Embryonic facial prominence (tissue), 1 donor: ENCODE measurements at regions not wholly inside any gene's neighbourhood (a gene's known extent, or its start where the extent isn't known, plus 50 kb on each side); places are given as distances from the start of the nearest gene placed in this dataset.
"Not testable (repeated sequence)": the region's sequence is repeated elsewhere in the genome, so short reads cannot be mapped to it uniquely, and the experiment has no call there.

Experiments
- DNase-seq: peaks from one replicate; pipeline ENCODE4 v3.0.0-alpha.2; 2016; ENCODE audit errors: extremely low spot score

DNA sequence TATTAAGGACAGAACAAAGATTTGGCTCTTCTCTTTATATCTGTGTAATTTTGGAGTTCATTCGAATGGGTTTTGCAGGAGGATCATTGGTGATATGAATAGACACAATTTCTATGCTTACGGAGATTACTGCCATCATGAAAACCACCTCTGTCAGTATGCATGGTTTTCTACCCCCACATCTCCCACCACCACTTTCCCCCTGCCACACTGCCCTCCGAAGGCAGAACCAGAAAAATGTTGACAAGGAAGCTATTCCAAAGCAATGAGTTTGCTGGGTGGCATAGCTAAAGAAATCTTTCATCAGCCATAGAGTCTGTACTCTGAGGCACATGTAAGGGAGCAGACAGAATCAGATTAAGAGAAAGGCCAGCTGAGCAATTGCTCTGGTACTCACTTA lies 567.3 kb upstream of the ACTRT1 start:
- DNase-seq: no peak

DNA sequence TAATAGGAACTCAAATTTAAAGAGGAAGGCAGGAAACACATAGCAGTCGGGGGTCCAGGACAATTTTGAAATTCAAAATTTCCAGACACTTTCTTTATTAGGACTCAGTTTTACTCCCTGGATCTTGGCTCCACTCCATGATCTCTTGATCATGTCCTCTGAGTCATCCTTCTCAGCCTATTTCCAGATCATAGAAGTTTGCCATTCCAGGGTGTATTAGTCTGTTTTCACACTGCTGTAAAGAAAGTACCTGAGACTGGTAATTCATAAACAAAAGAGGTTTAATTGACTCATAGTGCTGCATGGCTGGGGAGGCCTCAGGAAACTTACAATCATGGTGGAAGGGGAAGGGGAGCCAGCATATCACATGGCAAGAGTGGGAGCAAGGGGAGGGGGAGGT lies 564.7 kb upstream of the ACTRT1 start:
- no peak for DNase-seq

DNA sequence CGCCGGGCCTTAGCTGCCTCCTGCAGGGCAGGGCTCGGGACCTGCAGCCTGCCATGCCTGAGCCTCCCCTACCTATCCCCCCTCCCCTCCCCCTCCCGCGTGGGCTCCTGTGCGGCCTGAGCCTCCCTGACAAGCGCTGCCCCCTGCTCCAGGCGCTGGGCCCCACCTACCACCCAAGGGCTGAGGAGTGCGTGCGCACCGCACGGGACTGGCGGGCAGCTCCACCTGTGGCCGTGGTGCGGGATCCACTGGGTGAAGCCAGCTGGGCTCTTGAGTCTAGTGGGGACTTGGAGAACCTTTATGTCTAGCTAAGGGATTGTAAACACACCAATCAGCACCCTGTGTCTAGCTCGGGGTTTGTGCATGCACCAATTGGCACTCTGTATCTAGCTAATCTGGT lies 554.6 kb upstream of the ACTRT1 start:
- DNase-seq: not testable (repeated sequence)

- not testable (repeated sequence) for DNase-seq
These were observed 554.2 kb upstream of the ACTRT1 start for GRCh38 chrX:128606357-128606756.

- DNase-seq: no peak
These were observed 549.5 kb upstream of the ACTRT1 start for GRCh38 chrX:128601706-128602105.

DNA sequence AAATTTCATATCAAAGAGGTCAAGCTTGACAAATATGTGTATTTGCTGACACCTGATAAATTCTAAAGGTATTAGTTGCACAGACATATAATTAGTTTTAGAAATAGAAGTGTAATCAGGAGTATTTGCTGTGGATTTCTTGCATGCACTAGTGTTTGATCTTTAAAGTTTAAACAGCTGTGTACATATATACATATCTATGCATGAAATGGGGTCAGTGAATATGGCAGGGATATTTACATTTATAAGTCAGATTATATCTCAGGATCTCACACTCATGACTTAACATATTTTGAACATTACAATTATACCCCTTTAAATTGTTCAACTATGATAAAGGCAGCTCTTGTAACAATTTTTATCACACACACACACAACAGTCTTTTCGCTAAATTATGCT lies 547.4 kb upstream of the ACTRT1 start:
- no peak for DNase-seq

DNA sequence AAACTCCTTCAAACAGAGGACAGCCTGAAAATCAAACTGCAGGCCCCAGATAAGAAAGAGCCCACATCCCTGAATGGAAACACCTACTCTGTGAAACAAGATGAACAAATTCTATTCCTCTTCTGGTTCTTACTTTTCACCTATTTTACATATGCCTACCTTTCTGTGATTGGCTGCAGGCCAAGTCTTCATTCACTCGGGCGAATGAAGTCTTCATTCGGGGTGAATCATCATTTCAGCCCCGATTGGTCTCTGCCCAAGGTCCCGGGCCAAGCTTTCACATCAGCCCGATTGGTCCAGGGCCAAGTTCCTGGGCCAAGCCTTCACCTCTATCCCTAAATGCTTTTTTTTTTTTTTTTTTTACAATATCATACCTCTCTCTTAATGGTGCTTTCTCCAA lies 529.8 kb upstream of the ACTRT1 start:
- DNase-seq: no peak

DNA sequence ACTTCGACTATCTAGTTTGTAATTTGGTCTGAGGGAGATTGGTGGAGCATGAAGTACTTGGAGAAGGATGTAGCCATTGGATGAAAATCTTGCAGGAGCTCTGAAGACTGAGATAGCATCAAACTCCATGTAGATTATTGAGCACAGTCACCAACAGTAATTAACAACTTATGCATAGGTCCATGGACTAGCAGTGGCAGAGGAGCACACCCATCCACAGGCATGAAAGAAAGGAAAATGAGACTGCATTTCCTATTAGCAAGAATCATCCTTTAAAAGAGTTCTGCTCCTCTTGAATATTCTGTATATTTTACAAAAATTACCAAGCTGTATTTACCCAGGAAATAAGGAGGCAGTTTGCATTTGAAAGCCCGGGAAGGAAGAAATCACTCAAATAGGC lies 529.4 kb upstream of the ACTRT1 start:
- DNase-seq: no peak

- no peak for DNase-seq
These were observed 490.9 kb upstream of the ACTRT1 start for GRCh38 chrX:128543114-128543513.

- DNase-seq: no peak
These were observed 466.3 kb upstream of the ACTRT1 start for GRCh38 chrX:128518508-128518907.

DNA sequence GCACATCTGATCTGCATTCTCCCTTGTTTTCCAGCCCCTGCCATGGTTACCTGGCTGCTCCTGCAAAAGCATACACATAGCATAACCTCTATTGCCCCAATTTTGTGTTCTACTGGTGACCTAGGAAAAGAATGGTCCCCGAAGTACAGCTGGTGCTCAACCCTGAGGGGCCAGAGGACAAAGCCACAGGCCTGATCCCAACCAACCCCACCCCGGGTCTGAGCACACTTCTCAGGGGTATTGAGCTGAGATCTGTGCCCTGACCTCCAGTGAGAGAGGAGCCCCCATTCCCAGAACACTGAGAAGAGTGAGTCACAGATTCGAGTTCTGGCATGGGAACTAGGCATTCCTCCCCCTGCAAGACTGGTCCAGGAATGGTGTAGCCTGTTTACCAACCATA lies 465.5 kb upstream of the ACTRT1 start:
- no peak for DNase-seq

DNA sequence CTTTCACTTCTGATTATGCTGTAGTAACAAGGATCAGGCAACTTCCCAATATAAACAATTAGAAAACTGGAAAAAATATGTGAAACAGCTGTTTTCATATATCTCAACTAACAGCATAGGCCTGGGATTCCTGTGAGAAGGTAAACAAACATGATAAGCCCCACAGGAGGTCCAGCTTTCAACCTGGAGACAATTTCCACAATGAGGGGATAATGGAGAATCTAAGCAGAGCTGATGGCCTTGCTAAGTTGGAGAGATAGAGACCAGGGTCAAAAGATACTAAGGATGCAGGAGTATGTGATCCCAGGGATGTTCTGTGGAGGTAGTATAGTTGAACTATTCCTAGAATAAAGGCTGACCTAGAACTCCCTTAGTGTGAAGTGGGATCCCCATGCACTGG lies 452.3 kb upstream of the ACTRT1 start:
- no peak for DNase-seq

DNA sequence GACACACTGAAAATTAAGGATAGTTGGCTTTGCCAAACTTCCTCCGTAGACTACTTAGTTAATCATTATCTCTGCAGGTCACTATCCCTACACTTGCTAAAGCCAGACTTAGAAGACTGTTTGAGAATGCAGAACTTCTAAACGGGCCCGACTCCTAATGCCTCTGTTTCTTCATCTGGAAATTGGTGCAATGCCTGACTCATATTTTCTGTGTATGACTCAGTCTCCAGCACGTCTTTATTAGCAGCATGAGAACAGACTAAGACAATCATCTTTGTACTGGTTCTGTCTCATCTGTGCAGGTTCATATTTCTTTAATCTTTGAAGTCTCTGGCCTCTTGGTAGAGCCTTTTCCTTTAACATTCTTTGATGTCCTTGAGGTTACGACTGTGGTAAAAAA lies 411.9 kb upstream of the ACTRT1 start:
- DNase-seq: no peak

DNA sequence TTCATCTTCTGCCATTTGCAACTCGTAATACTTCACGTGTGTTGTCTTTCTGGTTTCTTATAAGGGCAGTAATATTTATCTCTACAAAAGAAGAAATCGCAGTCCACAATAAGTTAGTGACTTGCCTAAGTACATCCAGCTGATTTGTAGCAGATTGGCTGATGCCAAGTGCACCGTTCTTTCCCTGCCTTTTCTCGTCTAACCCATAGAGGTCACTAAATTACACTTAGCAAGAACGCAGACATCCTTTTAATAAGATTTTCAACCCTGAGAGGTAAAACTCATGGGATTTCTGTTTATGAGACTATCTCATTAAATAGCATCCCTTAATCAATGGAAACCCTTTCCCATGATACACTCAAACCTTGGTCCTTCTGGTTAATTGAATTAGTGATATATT lies 408.6 kb upstream of the ACTRT1 start:
- DNase-seq: no peak

DNA sequence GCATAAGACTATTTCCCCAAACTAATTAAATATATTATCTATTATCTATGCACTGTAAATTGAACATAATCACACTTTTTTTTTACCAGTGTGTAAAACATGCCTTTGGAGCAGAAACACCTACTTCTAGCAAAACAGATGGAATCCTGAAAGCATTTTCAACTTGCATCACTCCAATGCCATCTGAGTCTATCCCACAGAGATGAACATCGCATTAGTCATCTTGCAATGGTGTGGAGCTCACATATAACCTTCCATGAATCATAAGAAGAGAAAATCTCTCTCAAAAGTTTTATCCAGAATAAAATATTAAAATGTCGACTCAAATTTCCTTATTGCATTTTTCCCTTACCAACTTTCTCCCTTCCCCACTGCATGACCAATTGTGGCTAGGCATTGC lies 406.7 kb upstream of the ACTRT1 start:
- no peak for DNase-seq

GRCh38 chrX:128457674-128458073 lies 405.5 kb upstream of the ACTRT1 start:
- DNase-seq: no peak

GRCh38 chrX:128439159-128439558 lies 387.0 kb upstream of the ACTRT1 start:
- DNase-seq: no peak

DNA sequence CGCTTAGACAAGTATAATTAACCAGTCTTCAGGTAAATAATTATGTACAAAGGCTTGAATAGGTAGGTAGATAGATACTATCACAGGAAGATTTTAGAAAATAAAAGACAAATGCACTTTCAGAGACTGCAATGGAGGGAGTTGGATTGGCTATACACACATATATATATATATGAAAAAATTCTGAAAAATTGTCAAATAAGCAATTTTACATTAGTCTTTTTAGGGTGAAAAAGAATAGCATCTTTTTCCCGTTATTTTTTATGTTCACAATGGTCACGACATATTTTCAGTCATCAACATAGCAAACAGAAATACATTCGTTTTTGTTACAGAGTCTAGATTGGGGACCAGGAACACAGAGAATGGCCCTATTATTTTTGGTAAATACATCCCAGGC lies 385.9 kb upstream of the ACTRT1 start:
- no peak for DNase-seq

DNA sequence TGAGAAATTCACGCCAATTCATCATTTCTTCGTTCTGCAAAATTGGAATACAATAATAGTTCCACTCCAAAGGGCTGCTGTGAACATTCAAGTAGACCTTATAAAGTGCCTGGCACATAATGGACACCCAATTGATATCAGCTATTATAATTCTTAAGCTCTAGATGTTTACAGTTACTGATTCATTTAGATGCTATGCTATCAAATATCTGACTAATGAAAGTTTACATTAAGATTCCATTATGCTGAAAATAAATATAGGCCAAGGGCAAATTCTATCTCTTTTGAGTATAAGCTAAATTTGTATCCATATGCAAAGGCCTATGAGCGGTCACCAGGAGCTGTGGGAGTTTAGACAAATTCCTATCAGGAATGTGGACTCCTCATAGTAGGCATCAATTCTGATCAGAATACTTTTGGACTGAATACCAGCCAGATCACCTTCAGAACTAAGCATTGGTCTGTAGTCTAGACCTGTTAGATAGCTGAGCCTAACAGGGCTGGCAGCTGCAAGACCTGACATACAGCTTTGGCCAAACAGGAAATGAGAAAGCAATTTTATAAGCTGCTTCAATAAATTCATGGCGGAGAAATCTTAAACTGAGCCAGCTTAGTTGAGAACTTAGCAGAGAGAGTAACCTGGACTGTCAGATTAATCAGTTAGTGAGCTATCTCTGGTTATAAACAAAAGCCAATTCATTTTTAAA lies 384.3 kb upstream of the ACTRT1 start:
- no peak for DNase-seq

- no peak for DNase-seq
These were observed 373.3 kb upstream of the ACTRT1 start for GRCh38 chrX:128425546-128425945.

GRCh38 chrX:128408842-128409241 lies 356.6 kb upstream of the ACTRT1 start:
- no peak for DNase-seq

GRCh38 chrX:128396601-128397000 lies 344.4 kb upstream of the ACTRT1 start:
- DNase-seq: no peak

- not testable (repeated sequence) for DNase-seq
These were observed 331.6 kb upstream of the ACTRT1 start for GRCh38 chrX:128383846-128384245.

DNA sequence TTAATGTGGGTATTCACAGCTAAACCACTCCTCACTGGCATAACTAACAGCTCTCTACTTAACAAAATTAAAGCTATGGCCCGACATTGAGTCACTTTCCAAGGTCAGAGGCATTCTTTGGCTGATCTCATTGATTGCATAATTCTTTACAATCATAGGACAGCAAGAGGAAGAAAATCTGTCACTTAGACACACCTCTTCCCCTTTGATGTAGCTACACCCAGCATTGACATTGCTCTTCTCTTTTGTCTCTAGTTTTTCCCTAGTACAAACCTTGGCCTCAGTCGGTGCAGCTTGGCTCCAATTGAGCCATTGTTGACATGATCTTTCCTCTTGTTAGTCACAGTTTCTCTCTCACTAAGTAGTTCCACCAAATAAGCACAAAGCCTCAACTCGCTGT lies 313.3 kb upstream of the ACTRT1 start:
- no peak for DNase-seq
